Caco-2 (cell line): ENCODE measurements at regions not wholly inside any gene's neighbourhood (a gene's known extent, or its start where the extent isn't known, plus 50 kb on each side); places are given as distances from the start of the nearest gene placed in this dataset.

ENCODE experiments used
- BruUV-seq: library from RNA; stranded (reverse); fragments of 400-500 nt; replicated peaks from 2 replicates; lab custom pipeline; 2021; lab: Mats Ljungman, UMichigan
- CTCF ChIA-PET: fragments of 300-600 bp; sonication (Branson Sonifier 250); formaldehyde crosslinking; loops from one replicate; lab custom pipeline; 2022; ENCODE audit warnings: antibody characterized with exemption; lab: Charles Lee
- POLR2A ChIA-PET: fragments of 300-600 bp; sonication (Branson Sonifier 250); formaldehyde crosslinking; loops from one replicate; lab custom pipeline; 2022; ENCODE audit warnings: antibody characterized with exemption; lab: Charles Lee
- DNase-seq, 2 experiments: peaks; one replicate each; pipeline versions ENCODE4 v3.0.0 to v3.0.0-alpha.2; 2020 to 2022
- H3K27me3 ChIP-seq: replicated peaks from 2 replicates; pipeline ENCODE4 v1.6.0; 2011; ENCODE audit warnings: low read length; ENCODE audit not compliant: control insufficient read depth, insufficient read depth
- H3K36me3 ChIP-seq: 2 replicates; pipeline ENCODE4 v1.5.1; 2011; ENCODE audit warnings: low read length; ENCODE audit not compliant: control insufficient read depth, insufficient read depth
- H3K4me1 ChIP-seq: fragments of 250-450 bp; sonication (Bioruptor Pico); 2 replicates; pipeline ENCODE4 v1.5.1; 2020; ENCODE audit warnings: mild to moderate bottlenecking
- H3K4me3 ChIP-seq: 2 replicates; pipeline ENCODE4 v1.5.1; 2011; ENCODE audit warnings: low read depth, mild to moderate bottlenecking, control low read depth, low read length
- H3K9me3 ChIP-seq: fragments of 250-450 bp; sonication (Bioruptor Pico); 2 replicates; pipeline ENCODE4 v1.5.1; 2020; ENCODE audit warnings: mild to moderate bottlenecking, moderate library complexity
- H3K27ac Mint-ChIP-seq: one replicate; pipeline ENCODE4 v1.8.0; 2022; ENCODE audit warnings: mixed read lengths; ENCODE audit not compliant: unreplicated experiment
- H3K27me3 Mint-ChIP-seq: one replicate; pipeline ENCODE4 v1.8.0; 2022; ENCODE audit warnings: mixed read lengths; ENCODE audit not compliant: insufficient read depth, unreplicated experiment
- H3K36me3 Mint-ChIP-seq: one replicate; pipeline ENCODE4 v1.8.0; 2022; ENCODE audit warnings: mild to moderate bottlenecking, mixed read lengths; ENCODE audit not compliant: insufficient read depth, unreplicated experiment
- H3K4me1 Mint-ChIP-seq: one replicate; pipeline ENCODE4 v1.8.0; 2022; ENCODE audit warnings: low read depth, mixed read lengths; ENCODE audit not compliant: unreplicated experiment
- H3K4me3 Mint-ChIP-seq: one replicate; pipeline ENCODE4 v1.8.0; 2022; ENCODE audit warnings: mild to moderate bottlenecking, moderate library complexity, mixed read lengths; ENCODE audit not compliant: unreplicated experiment
- H3K9me3 Mint-ChIP-seq: one replicate; pipeline ENCODE4 v1.8.0; 2022; ENCODE audit warnings: mixed read lengths; ENCODE audit not compliant: unreplicated experiment
- intact Hi-C: fragments of 100-400 bp; cut with micrococcal nuclease; formaldehyde crosslinking; loops from one replicate; pipeline ENCODE4 v1.10.0; 2022; ENCODE audit not compliant: unreplicated experiment
- TF ChIP-seq, protein P1 (sequence below), 2 experiments: fragments of 200-600 bp in 1 of 2; IDR thresholded peaks; 1 replicate in 1 of 2; 2 replicates in 1 of 2; pipeline versions ENCODE4 v1.5.1 to v1.8.0; 2011 to 2022; ENCODE audit warnings: antibody characterized with exemption in 1 of 2, control low read depth in 1 of 2, inconsistent platforms in 1 of 2, low read depth in 1 of 2, low read length in 1 of 2, mild to moderate bottlenecking in 1 of 2, moderate library complexity in 1 of 2; ENCODE audit not compliant: insufficient read depth in 1 of 2, severe bottlenecking in 1 of 2, unreplicated experiment in 1 of 2

- TF ChIP-seq, protein P1, sequence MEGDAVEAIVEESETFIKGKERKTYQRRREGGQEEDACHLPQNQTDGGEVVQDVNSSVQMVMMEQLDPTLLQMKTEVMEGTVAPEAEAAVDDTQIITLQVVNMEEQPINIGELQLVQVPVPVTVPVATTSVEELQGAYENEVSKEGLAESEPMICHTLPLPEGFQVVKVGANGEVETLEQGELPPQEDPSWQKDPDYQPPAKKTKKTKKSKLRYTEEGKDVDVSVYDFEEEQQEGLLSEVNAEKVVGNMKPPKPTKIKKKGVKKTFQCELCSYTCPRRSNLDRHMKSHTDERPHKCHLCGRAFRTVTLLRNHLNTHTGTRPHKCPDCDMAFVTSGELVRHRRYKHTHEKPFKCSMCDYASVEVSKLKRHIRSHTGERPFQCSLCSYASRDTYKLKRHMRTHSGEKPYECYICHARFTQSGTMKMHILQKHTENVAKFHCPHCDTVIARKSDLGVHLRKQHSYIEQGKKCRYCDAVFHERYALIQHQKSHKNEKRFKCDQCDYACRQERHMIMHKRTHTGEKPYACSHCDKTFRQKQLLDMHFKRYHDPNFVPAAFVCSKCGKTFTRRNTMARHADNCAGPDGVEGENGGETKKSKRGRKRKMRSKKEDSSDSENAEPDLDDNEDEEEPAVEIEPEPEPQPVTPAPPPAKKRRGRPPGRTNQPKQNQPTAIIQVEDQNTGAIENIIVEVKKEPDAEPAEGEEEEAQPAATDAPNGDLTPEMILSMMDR (IDR thresholded peaks at IDR 0.05; ENCODE audit: insufficient read depth in 1 of 2, low read depth in 1 of 2, low read length in 1 of 2, severe bottlenecking in 1 of 2, unreplicated experiment in 1 of 2) = no peak
- Mint-ChIP-seq H3K36me3 (peaks cover 10% of the 10 kb centered on the region), H3K9me3 (peaks cover 36% of the 10 kb centered on the region), H3K27me3 (no peaks in the 10 kb centered on the region), H3K4me1 (peaks cover 12% of the 10 kb centered on the region), H3K4me3 (no peak overlapping the region), H3K27ac (no peak overlapping the region)
- peaks cover 20% of the 10 kb centered on the region for H3K4me1 ChIP-seq
- H3K36me3 ChIP-seq = no peaks in the 10 kb centered on the region
- BruUV-seq = no TSS peak
- DNase-seq = peak in 1 of 2 experiments; percentile 33
- intact Hi-C loops = loop anchor here (1.0 kb wide), 3 partner anchors 8 to 337 kb away; no protein-coding TSS in a partner anchor
- POLR2A ChIA-PET = no interaction called here
- no peaks in the 10 kb centered on the region for H3K27me3 ChIP-seq
- peaks cover 7% of the 10 kb centered on the region; the same call in 1 of the 2 replicates for H3K9me3 ChIP-seq
- CTCF ChIA-PET = no interaction called here
- H3K4me3 ChIP-seq = no peak overlapping the region
These were observed 1108.3 kb downstream of the TBL1XR1 start for GRCh38 chr3:176088962-176089383.

- Histone ChIP-seq H3K4me3 (no peak overlapping the region), H3K36me3 (no peaks in the 10 kb centered on the region), H3K27me3 (no peaks in the 10 kb centered on the region), H3K4me1 (peaks cover 20% of the 10 kb centered on the region), H3K9me3 (peaks cover 7% of the 10 kb centered on the region; the same call in 1 of the 2 replicates)
- Mint-ChIP-seq H3K27me3 (no peaks in the 10 kb centered on the region), H3K36me3 (peaks cover 7% of the 10 kb centered on the region), H3K9me3 (peaks cover 32% of the 10 kb centered on the region), H3K4me1 (peaks cover 12% of the 10 kb centered on the region), H3K4me3 (no peak overlapping the region), H3K27ac (no peak overlapping the region)
- POLR2A ChIA-PET = no interaction called here
- no TSS peak for BruUV-seq
- TF ChIP-seq, protein P1 (IDR thresholded peaks at IDR 0.05; ENCODE audit: insufficient read depth in 1 of 2, low read depth in 1 of 2, low read length in 1 of 2, severe bottlenecking in 1 of 2, unreplicated experiment in 1 of 2) = no peak
- DNase-seq = no peak
- CTCF ChIA-PET = no interaction called here
- intact Hi-C loops = no loop called here
These were observed 1110.1 kb downstream of the TBL1XR1 start for GRCh38 chr3:176087066-176087697.

DNA sequence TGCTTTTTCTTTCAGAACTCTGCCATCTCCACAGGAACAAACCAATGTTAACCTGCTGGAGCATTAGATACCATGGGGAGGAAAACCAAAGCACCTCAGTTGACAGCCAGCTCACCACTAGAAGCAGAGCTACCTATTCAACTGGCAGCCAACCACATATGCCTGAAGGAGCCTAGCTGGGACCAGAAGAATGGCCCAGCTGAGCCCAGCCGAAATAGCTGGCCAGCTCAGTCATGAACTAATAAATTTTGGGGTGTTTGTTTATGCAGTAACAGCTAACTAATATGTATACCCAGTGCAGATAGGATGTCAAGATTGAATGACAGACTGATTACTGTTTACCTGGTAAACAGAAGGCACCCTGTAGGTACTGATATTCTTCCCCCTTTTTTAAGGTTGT, 1117.5 kb downstream of the TBL1XR1 start:
- H3K27me3 ChIP-seq = no peaks in the 10 kb centered on the region
- intact Hi-C loops = no loop called here
- BruUV-seq = no TSS peak
- Mint-ChIP-seq H3K9me3 (peaks cover 16% of the 10 kb centered on the region), H3K27ac (no peak overlapping the region), H3K27me3 (no peaks in the 10 kb centered on the region), H3K36me3 (no peaks in the 10 kb centered on the region), H3K4me1 (no peaks in the 10 kb centered on the region), H3K4me3 (no peak overlapping the region)
- H3K9me3 ChIP-seq = no peaks in the 10 kb centered on the region
- TF ChIP-seq, protein P1 (IDR thresholded peaks at IDR 0.05; ENCODE audit: insufficient read depth in 1 of 2, low read depth in 1 of 2, low read length in 1 of 2, severe bottlenecking in 1 of 2, unreplicated experiment in 1 of 2) = no peak
- no peaks in the 10 kb centered on the region for H3K4me1 ChIP-seq
- no peak overlapping the region for H3K4me3 ChIP-seq
- POLR2A ChIA-PET = no interaction called here
- CTCF ChIA-PET = no interaction called here
- no peak for DNase-seq
- no peaks in the 10 kb centered on the region for H3K36me3 ChIP-seq
